ENCODE measurements at regions not wholly inside any gene's neighbourhood (a gene's known extent, or its start where the extent isn't known, plus 50 kb on each side); places are given as distances from the start of the nearest gene placed in this dataset.

DNA sequence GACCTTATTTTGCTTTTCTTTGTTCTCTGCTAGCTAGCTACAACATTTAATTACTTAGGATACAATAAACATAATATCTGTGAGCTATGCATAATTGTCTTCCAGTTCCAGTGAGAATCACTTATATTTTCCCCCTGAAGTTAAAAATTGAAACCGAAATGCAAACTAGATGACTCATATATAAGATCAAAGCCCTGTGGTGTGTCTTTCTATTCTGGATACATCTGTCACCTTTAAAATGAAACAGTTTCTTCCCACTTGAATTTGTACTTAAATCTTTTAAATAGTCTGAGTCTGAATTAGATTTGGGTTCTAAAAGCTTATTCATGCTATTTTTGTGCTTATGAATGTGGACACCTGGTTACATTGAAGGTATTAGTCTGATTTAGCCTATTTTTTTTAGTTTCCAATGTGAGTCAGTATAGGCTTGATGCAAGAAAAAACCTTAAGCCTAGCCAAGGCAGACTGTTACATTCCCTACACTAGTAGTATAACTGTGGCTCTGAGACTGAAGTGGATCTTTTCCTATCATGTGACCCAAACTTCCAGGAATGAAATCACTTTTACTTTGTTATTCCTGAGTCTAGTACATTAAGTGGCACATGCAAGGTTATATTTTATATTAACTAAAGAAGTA, 703.5 kb upstream of the RGMB start:
- no peak overlapping the region for H3K27ac ChIP-seq (ENCODE audit: low read depth in 1 of 2, low read length in 1 of 2)
- H3K27me3 ChIP-seq (ENCODE audit: control insufficient read depth in 2 of 2, insufficient read depth in 1 of 2, low read length in 1 of 2), result no peaks in the 10 kb centered on the region
- no peak overlapping the region for H3K4me3 ChIP-seq (ENCODE audit: low read length in 2 of 2)
- no peaks in the 10 kb centered on the region for H3K9me3 ChIP-seq (ENCODE audit: control insufficient read depth in 2 of 2, insufficient read depth in 1 of 2, low read length in 1 of 2)
- H3K36me3 ChIP-seq (ENCODE audit: control insufficient read depth in 2 of 2, insufficient read depth in 2 of 2, low read length in 1 of 2), result no peaks in the 10 kb centered on the region
- 93% methylated on average over 1 of the region's 1 CpG for WGBS
- no peak for DNase-seq (ENCODE audit: low read depth in 6 of 9, low spot score in 9 of 9)
- no peaks in the 10 kb centered on the region for H3K4me1 ChIP-seq (ENCODE audit: control insufficient read depth in 2 of 2, insufficient read depth in 2 of 2, low read length in 2 of 2)

DNA sequence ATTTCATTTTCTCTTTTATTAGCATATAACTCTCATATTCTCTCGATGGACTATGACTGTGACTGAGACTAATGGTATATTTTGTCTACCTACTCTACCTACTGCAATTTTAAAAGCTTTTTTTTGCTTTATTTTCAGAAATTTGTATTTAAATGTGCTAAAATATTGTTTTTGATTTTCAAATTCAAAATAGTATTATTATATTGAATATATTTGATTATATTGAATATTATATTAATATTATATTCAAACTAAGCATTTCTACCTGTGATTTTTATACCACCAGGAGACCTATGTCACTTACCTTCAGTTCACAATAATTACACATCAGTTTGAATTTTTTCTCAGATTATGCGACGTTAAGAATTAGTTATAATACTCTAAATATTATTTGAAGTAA, 700.5 kb upstream of the RGMB start:
- WGBS, result 93% methylated on average over 3 of the region's 3 CpGs
- H3K4me1 ChIP-seq (ENCODE audit: control insufficient read depth in 2 of 2, insufficient read depth in 2 of 2, low read length in 2 of 2), result no peaks in the 10 kb centered on the region
- H3K9me3 ChIP-seq (ENCODE audit: control insufficient read depth in 2 of 2, insufficient read depth in 1 of 2, low read length in 1 of 2), result no peaks in the 10 kb centered on the region
- H3K27me3 ChIP-seq (ENCODE audit: control insufficient read depth in 2 of 2, insufficient read depth in 1 of 2, low read length in 1 of 2), result no peaks in the 10 kb centered on the region
- DNase-seq (ENCODE audit: low read depth in 6 of 9, low spot score in 9 of 9), result no peak
- no peak overlapping the region for H3K4me3 ChIP-seq (ENCODE audit: low read length in 2 of 2)
- no peaks in the 10 kb centered on the region for H3K36me3 ChIP-seq (ENCODE audit: control insufficient read depth in 2 of 2, insufficient read depth in 2 of 2, low read length in 1 of 2)
- no peak overlapping the region for H3K27ac ChIP-seq (ENCODE audit: low read depth in 1 of 2, low read length in 1 of 2)

- no peak for DNase-seq (ENCODE audit: low read depth in 6 of 9, low spot score in 9 of 9)
- no peaks in the 10 kb centered on the region for H3K27me3 ChIP-seq (ENCODE audit: control insufficient read depth in 2 of 2, insufficient read depth in 1 of 2, low read length in 1 of 2)
- no peaks in the 10 kb centered on the region for H3K36me3 ChIP-seq (ENCODE audit: control insufficient read depth in 2 of 2, insufficient read depth in 2 of 2, low read length in 1 of 2)
- no peaks in the 10 kb centered on the region for H3K4me1 ChIP-seq (ENCODE audit: control insufficient read depth in 2 of 2, insufficient read depth in 2 of 2, low read length in 2 of 2)
- H3K9me3 ChIP-seq (ENCODE audit: control insufficient read depth in 2 of 2, insufficient read depth in 1 of 2, low read length in 1 of 2), result no peaks in the 10 kb centered on the region
- H3K27ac ChIP-seq (ENCODE audit: low read depth in 1 of 2, low read length in 1 of 2), result no peak overlapping the region
- 84% methylated on average over 2 of the region's 2 CpGs for WGBS
- H3K4me3 ChIP-seq (ENCODE audit: low read length in 2 of 2), result no peak overlapping the region
These were observed 697.0 kb upstream of the RGMB start for GRCh38 chr5:98076501-98076900.

- no peaks in the 10 kb centered on the region for H3K4me1 ChIP-seq (ENCODE audit: control insufficient read depth in 2 of 2, insufficient read depth in 2 of 2, low read length in 2 of 2)
- no peak for DNase-seq (ENCODE audit: low read depth in 6 of 9, low spot score in 9 of 9)
- H3K27me3 ChIP-seq (ENCODE audit: control insufficient read depth in 2 of 2, insufficient read depth in 1 of 2, low read length in 1 of 2), result no peaks in the 10 kb centered on the region
- H3K4me3 ChIP-seq (ENCODE audit: low read length in 2 of 2), result no peak overlapping the region
- no peaks in the 10 kb centered on the region for H3K9me3 ChIP-seq (ENCODE audit: control insufficient read depth in 2 of 2, insufficient read depth in 1 of 2, low read length in 1 of 2)
- no peaks in the 10 kb centered on the region for H3K36me3 ChIP-seq (ENCODE audit: control insufficient read depth in 2 of 2, insufficient read depth in 2 of 2, low read length in 1 of 2)
- WGBS, result 99% methylated on average over 4 of the region's 4 CpGs
- no peak overlapping the region for H3K27ac ChIP-seq (ENCODE audit: low read depth in 1 of 2, low read length in 1 of 2)
These were observed 687.9 kb upstream of the RGMB start for GRCh38 chr5:98085593-98085992.

- no peaks in the 10 kb centered on the region for H3K9me3 ChIP-seq (ENCODE audit: control insufficient read depth in 2 of 2, insufficient read depth in 1 of 2, low read length in 1 of 2)
- no peaks in the 10 kb centered on the region for H3K36me3 ChIP-seq (ENCODE audit: control insufficient read depth in 2 of 2, insufficient read depth in 2 of 2, low read length in 1 of 2)
- DNase-seq (ENCODE audit: low read depth in 6 of 9, low spot score in 9 of 9), result no peak
- no peak overlapping the region for H3K4me3 ChIP-seq (ENCODE audit: low read length in 2 of 2)
- H3K27me3 ChIP-seq (ENCODE audit: control insufficient read depth in 2 of 2, insufficient read depth in 1 of 2, low read length in 1 of 2), result no peaks in the 10 kb centered on the region
- WGBS, result 75% methylated on average over 3 of the region's 3 CpGs
- H3K27ac ChIP-seq (ENCODE audit: low read depth in 1 of 2, low read length in 1 of 2), result no peak overlapping the region
- H3K4me1 ChIP-seq (ENCODE audit: control insufficient read depth in 2 of 2, insufficient read depth in 2 of 2, low read length in 2 of 2), result no peaks in the 10 kb centered on the region
These were observed 678.4 kb upstream of the RGMB start for GRCh38 chr5:98095072-98095471.

- no peak overlapping the region for H3K27ac ChIP-seq (ENCODE audit: low read depth in 1 of 2, low read length in 1 of 2)
- 85% methylated on average over 1 of the region's 1 CpG for WGBS
- no peak overlapping the region for H3K4me3 ChIP-seq (ENCODE audit: low read length in 2 of 2)
- H3K9me3 ChIP-seq (ENCODE audit: control insufficient read depth in 2 of 2, insufficient read depth in 1 of 2, low read length in 1 of 2), result no peaks in the 10 kb centered on the region
- H3K4me1 ChIP-seq (ENCODE audit: control insufficient read depth in 2 of 2, insufficient read depth in 2 of 2, low read length in 2 of 2), result no peaks in the 10 kb centered on the region
- no peaks in the 10 kb centered on the region for H3K36me3 ChIP-seq (ENCODE audit: control insufficient read depth in 2 of 2, insufficient read depth in 2 of 2, low read length in 1 of 2)
- no peaks in the 10 kb centered on the region for H3K27me3 ChIP-seq (ENCODE audit: control insufficient read depth in 2 of 2, insufficient read depth in 1 of 2, low read length in 1 of 2)
- no peak for DNase-seq (ENCODE audit: low read depth in 6 of 9, low spot score in 9 of 9)
These were observed 677.3 kb upstream of the RGMB start for GRCh38 chr5:98096155-98096554.

GRCh38 chr5:98099448-98100105, 673.9 kb upstream of the RGMB start:
- H3K27ac ChIP-seq (ENCODE audit: low read depth in 1 of 2, low read length in 1 of 2), result no peak overlapping the region
- H3K9me3 ChIP-seq (ENCODE audit: control insufficient read depth in 2 of 2, insufficient read depth in 1 of 2, low read length in 1 of 2), result no peaks in the 10 kb centered on the region
- H3K4me3 ChIP-seq (ENCODE audit: low read length in 2 of 2), result no peak overlapping the region
- no peaks in the 10 kb centered on the region for H3K36me3 ChIP-seq (ENCODE audit: control insufficient read depth in 2 of 2, insufficient read depth in 2 of 2, low read length in 1 of 2)
- H3K27me3 ChIP-seq (ENCODE audit: control insufficient read depth in 2 of 2, insufficient read depth in 1 of 2, low read length in 1 of 2), result no peaks in the 10 kb centered on the region
- DNase-seq (ENCODE audit: low read depth in 6 of 9, low spot score in 9 of 9), result no peak
- H3K4me1 ChIP-seq (ENCODE audit: control insufficient read depth in 2 of 2, insufficient read depth in 2 of 2, low read length in 2 of 2), result no peaks in the 10 kb centered on the region
- 76% methylated on average over 3 of the region's 3 CpGs for WGBS

- Histone ChIP-seq H3K36me3 (ENCODE audit: control insufficient read depth in 2 of 2, insufficient read depth in 2 of 2, low read length in 1 of 2) (no peaks in the 10 kb centered on the region), H3K27me3 (ENCODE audit: control insufficient read depth in 2 of 2, insufficient read depth in 1 of 2, low read length in 1 of 2) (no peaks in the 10 kb centered on the region), H3K4me1 (ENCODE audit: control insufficient read depth in 2 of 2, insufficient read depth in 2 of 2, low read length in 2 of 2) (no peaks in the 10 kb centered on the region), H3K9me3 (ENCODE audit: control insufficient read depth in 2 of 2, insufficient read depth in 1 of 2, low read length in 1 of 2) (no peaks in the 10 kb centered on the region), H3K27ac (ENCODE audit: low read depth in 1 of 2, low read length in 1 of 2) (no peak overlapping the region), H3K4me3 (ENCODE audit: low read length in 2 of 2) (no peak overlapping the region)
- DNase-seq (ENCODE audit: low read depth in 6 of 9, low spot score in 9 of 9), result no peak
These were observed 672.3 kb upstream of the RGMB start for GRCh38 chr5:98101131-98101530.

- WGBS, result 64% methylated on average over 3 of the region's 3 CpGs
- DNase-seq (ENCODE audit: low read depth in 6 of 9, low spot score in 9 of 9), result no peak
- no peak overlapping the region for H3K27ac ChIP-seq (ENCODE audit: low read depth in 1 of 2, low read length in 1 of 2)
- no peaks in the 10 kb centered on the region for H3K36me3 ChIP-seq (ENCODE audit: control insufficient read depth in 2 of 2, insufficient read depth in 2 of 2, low read length in 1 of 2)
- no peaks in the 10 kb centered on the region for H3K4me1 ChIP-seq (ENCODE audit: control insufficient read depth in 2 of 2, insufficient read depth in 2 of 2, low read length in 2 of 2)
- H3K9me3 ChIP-seq (ENCODE audit: control insufficient read depth in 2 of 2, insufficient read depth in 1 of 2, low read length in 1 of 2), result no peaks in the 10 kb centered on the region
- H3K4me3 ChIP-seq (ENCODE audit: low read length in 2 of 2), result no peak overlapping the region
- no peaks in the 10 kb centered on the region for H3K27me3 ChIP-seq (ENCODE audit: control insufficient read depth in 2 of 2, insufficient read depth in 1 of 2, low read length in 1 of 2)
These were observed 670.5 kb upstream of the RGMB start for GRCh38 chr5:98102936-98103335.

Data from thymus (tissue), 11 donors.